GM18868 (cell line): ENCODE measurements at regions not wholly inside any gene's neighbourhood (a gene's known extent, or its start where the extent isn't known, plus 50 kb on each side); places are given as distances from the start of the nearest gene placed in this dataset.

Experiments
- ATAC-seq: cut with Tn5 transposase; IDR thresholded peaks from one replicate; pipeline ENCODE4 v1.9.1; 2021; ENCODE audit warnings: mild to moderate bottlenecking, moderate library complexity; ENCODE audit not compliant: unreplicated experiment

DNA sequence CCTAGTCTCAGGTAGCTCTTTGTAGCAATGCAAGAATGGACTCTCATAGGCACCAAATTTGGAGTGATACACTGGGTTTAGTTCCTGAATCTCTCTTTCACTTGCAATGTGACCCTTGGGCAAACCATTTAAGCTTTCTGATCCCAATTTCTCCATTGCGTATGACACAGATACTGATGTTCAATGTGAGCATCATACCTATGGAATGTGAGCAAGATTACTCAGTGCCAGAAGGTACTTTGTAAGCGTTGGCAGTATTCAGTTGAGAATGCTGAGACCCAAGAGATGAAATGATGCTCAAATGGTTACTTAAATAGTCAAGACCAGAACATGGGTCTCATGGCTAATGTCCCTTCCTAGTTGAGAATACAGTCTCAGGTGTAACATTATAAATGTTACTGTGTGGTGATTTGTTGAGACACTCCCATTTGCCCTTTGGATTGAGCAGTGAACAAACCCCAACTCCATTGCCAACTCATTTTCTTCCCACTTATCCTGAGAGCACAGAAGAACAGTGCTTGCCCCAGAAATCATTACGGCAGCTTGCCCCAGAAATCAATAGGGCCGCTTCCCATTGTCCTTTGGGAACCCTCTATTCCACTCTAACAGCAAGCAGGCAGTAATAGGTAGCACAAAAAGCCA, 134.1 kb downstream of the SOX9 start:
- no peak for ATAC-seq

DNA sequence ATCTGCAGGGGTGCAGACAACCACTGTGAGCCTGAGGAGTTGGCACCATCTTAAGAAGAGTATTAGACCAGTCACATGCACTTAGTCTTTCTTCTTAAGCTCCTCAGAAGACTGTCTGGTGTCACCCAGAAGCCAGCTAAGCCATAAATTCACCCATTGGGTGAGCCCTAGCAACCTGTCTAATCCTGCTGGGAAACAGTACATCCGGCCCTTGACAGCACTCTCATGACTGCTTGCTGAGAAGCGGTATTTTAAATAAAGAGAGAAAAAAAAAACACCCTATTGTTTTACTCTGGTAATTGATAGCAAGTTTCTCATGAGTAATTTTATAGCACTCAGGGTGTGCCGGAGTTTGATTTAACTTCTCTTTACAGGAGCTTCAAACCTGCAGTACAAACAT, 134.7 kb downstream of the SOX9 start:
- ATAC-seq = no peak

DNA sequence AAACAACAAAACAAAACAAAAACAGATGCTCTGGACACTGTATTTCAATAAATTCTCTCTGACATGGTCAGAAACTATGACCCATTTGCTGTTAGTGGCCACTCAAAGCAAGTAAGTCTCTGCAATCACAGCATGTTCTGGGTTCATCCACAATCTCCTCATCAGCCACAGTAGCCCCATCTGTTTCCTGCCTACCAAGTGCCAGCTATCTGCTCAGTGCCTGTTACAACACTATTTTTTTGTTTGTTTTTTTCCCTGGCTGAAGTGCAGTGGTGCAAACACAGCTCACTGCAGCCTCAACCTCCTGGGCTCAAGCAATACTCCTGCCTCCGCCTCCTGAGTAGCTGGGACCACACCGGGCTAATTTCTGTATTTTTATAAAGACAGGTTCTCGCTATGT, 137.9 kb downstream of the SOX9 start:
- ATAC-seq = no peak

GRCh38 chr17:72259922-72260321, 139.1 kb downstream of the SOX9 start:
- no peak for ATAC-seq

GRCh38 chr17:72262766-72263165, 141.9 kb downstream of the SOX9 start:
- no peak for ATAC-seq

- peak; percentile 79 for ATAC-seq
Measured at GRCh38 chr17:72264682-72265405, 144.0 kb downstream of the SOX9 start.

DNA sequence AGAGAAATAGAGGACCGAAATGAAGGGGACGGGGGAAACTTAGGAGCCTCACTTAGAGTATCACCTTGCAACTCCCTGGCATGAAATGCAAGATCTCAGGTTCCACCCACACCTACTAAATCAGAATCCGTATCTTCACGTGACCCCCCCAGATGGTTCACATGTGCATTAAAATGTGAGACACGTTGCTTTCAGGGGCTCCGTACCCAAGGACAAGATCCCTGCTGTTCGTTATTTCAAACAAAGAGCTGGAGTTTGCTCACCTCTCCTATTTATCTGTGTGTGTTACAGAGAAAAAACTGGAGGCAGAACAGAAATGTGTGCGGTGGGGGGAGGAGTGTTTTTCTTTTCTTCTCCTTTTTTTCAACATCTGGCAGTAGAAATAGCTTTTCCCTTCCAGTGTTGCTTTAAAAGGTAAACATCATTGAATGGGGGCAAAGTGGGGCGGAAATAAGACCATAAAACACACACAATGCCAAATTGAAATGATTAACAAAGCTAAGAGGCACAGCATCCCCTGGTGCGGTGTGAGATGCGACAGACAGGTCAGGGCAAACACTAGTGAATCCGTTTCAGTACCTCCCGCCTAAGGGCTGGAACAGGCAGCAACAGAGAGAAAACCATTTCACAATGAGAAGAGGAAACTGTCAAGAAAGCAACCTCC, 145.4 kb downstream of the SOX9 start:
- ATAC-seq = no peak

GRCh38 chr17:72267601-72268000, 146.8 kb downstream of the SOX9 start:
- ATAC-seq = no peak

DNA sequence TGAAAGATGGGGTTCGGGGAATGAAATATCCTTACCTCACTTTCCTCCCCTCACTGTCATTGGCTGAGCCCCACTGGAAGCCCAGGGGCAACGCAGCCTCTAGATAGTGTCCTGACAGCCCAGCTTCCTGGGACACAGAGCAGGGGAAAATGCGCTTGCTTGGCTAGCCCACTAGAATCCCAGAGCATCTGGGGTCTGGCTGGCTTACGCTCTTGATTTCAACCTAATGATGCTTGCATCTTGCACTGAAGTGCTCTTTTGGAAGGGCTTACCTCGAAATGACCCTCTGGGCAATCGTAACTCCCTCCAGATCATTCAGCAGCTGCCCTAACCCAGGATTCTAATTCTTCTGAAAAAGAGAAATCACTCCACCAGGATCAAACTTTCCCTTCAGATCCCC, 147.6 kb downstream of the SOX9 start:
- no peak for ATAC-seq

- ATAC-seq = no peak
Measured at GRCh38 chr17:72270273-72270924, 149.6 kb downstream of the SOX9 start.

- ATAC-seq = no peak
Measured at GRCh38 chr17:72271603-72272002, 150.8 kb downstream of the SOX9 start.

DNA sequence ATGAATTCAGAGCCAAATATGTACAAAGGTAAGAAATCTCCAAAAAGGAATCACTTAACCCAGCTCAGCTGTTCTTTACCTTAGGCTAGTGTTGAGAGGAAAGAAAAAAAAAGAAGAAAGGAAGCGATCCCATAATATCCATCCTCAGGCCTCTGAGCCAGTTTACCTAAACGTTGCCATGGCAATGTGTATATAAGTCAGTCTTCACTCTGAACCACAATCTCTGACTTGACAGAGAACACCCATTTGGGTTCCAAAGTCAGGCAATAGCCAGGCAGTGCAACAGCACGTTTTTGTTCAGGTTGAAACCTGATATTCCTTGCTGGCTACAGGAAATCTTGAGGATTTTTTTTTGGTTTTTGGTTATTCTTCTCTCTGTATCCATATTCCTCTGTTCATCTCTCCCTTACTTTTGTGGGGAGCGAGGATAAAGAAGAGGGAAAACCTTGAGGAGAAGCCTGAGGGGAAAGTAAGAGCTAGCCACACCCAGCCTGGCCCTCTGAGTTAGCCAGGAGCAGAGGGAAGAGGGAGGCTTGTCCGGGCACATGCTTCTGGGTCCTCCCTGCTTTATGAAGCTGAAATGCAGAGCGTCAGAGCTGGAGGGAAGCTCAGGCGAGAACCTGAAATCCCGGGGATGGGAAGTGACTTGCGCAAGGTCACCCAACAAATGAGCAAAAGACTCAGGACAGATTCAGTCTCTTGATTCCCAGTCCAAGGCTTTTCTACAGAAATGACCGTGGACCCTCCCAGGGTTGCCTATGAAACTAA, 152.7 kb downstream of the SOX9 start:
- ATAC-seq = no peak

DNA sequence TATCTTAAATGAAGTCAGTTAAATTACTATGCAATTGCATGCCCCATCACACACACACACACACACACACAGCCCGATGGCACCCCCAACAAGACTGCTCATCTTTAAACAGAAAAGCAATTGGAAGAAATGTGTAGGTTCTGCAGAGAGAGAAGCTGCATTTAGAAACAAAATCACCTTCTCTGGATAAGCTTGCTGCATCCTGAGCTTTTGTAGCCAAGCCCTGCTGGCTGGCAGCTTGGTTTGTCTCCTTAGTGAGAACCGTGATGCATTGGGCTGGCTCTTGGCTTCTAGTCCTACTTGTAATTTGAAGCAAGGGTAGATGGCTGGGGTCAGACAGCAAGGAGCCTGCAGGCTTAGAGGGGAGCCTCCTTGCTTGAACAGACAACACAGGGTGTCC, 153.8 kb downstream of the SOX9 start:
- ATAC-seq = no peak

DNA sequence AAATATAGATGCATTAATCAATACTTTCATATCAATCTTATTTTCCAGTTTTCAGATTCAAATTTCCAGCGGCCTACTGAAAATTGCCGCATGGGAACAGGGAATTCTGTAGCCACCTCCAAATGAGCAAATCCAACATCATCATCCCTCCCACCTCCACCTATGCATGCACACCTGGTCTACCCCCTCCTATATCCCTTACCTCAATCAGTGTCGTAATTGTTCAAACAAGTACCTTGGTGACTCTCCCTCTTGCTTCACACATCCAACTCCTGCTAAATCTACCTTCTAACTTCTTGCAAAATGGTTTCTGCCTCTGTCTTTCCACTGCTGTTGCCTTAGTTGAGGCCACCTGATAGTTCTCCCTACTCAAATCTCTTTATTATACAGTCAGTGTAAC, 160.1 kb downstream of the SOX9 start:
- ATAC-seq = no peak

DNA sequence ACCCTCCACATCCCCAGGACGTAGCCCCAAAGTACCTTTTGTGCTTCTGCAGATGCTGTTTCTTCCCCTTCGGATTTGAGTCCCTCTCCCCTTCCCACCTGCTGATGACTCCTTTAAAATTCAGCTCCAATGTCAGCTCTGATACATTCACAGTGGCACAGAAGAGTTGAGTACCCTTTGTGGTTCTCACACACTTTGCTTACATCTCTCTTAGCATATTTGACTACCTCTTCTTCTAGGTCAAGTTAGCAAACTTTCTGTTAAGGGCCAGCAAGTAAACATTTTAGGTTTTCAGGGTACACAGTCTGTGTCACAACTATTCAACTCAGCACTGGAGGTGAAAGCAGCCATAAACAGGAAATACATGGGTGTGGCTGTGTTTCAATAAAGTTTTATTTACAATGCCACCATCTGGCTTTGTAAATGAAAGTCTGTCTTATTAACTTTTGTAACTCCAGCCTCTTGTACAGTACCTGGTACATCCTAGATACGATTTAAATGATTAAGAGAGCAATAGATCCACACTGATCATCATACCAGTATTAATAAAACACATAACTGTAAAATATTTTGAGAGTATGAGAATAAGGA, 161.7 kb downstream of the SOX9 start:
- ATAC-seq = no peak

DNA sequence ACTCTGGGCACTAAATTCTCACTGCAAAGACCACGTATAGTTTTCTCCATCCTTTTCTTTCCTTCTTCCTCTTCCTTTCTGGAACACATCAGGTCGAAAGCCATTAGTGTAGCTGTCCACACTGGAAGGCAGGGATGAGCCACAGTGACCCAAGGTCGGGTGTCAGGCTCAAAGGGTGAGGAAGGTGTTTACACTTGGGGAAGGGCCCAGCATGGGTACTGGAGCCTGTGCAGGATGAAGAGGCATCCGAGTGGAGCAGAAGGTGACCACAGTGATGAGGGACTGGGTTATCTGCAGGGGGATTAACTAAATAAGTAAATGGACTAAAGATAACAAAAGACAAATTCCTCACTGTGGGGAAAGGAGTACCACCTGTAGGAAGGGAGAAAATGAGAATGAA, 164.0 kb downstream of the SOX9 start:
- ATAC-seq = no peak

DNA sequence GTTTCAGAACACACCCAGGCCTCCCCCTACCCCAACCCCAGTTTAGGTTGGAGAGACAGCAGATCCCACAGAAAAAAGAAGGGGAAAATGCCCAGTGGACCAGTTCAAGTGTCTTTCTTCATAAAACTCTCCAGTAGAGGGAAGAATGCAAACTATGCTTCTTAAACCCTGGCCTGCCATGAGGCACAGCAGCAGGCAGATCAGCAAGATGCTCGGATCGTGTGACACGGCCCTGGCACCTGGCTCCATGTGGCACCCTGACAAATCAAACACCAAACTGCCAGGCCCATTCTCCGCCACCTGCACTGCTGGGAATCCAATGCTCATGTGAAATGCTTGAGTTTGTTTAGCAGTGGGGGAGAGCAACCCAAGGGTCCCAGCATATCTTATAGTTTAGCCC, 166.8 kb downstream of the SOX9 start:
- no peak for ATAC-seq

DNA sequence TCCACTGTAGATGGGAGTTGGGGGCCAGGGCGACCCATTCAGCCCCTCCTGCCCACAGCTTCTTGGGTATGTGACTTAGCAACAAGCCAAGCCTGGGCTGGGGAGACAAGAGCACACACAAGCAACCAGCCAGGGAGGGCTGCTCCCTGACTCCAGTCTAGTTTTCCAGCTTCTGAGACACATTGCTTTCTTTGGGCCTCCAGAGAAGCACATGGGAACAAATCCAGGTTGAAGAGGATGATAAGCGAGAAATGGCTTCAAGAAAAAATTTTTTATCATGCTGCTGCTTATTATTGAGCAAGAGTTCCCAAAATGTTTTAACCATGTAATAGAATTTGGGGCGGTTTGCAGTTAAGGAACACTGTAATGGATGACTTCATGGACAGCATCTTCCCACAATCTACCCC, 173.7 kb downstream of the SOX9 start:
- no peak for ATAC-seq

- no peak for ATAC-seq
Measured at GRCh38 chr17:72295916-72296315, 175.1 kb downstream of the SOX9 start.

GRCh38 chr17:72296456-72296855, 175.6 kb downstream of the SOX9 start:
- no peak for ATAC-seq
